ENCODE measurements at regions not wholly inside any gene's neighbourhood (a gene's known extent, or its start where the extent isn't known, plus 50 kb on each side); places are given as distances from the start of the nearest gene placed in this dataset.

DNA sequence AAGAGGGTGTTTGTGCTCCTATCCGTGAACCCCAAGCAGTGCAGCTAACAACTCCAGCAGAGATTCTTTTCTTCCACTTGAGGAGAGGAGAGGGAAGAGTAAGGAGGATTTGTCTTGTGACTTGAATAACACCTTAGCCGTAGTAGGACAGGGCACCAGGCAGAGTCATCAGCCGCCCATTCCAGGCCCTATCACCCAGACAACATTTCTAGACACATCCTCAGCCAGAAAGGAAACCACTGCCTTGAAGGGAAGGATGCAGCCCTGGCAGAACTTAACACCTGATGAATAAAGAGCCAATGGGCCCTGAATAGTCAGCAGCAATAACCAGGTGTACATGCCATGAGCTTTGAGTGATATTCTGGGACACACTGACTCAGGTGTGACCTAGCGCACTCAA, 1013.0 kb upstream of the COX7C start:
- no peak for TF ChIP-seq POLR2A (IDR thresholded peaks at IDR 0.05)
- TF ChIP-seq, protein P1, sequence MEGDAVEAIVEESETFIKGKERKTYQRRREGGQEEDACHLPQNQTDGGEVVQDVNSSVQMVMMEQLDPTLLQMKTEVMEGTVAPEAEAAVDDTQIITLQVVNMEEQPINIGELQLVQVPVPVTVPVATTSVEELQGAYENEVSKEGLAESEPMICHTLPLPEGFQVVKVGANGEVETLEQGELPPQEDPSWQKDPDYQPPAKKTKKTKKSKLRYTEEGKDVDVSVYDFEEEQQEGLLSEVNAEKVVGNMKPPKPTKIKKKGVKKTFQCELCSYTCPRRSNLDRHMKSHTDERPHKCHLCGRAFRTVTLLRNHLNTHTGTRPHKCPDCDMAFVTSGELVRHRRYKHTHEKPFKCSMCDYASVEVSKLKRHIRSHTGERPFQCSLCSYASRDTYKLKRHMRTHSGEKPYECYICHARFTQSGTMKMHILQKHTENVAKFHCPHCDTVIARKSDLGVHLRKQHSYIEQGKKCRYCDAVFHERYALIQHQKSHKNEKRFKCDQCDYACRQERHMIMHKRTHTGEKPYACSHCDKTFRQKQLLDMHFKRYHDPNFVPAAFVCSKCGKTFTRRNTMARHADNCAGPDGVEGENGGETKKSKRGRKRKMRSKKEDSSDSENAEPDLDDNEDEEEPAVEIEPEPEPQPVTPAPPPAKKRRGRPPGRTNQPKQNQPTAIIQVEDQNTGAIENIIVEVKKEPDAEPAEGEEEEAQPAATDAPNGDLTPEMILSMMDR (IDR thresholded peaks at IDR 0.05), result no peak
